ENCODE measurements at regions not wholly inside any gene's neighbourhood (a gene's known extent, or its start where the extent isn't known, plus 50 kb on each side); places are given as distances from the start of the nearest gene placed in this dataset.
A peak's percentile ranks its signal among the peaks of the same experiment; 100 is the strongest.
"Not testable (repeated sequence)": the region's sequence is repeated elsewhere in the genome, so short reads cannot be mapped to it uniquely, and the experiment has no call there.

GRCh38 chr9:78989031-78989658 lies 582.6 kb upstream of the TLE4 start:
- no peak for DNase-seq

- DNase-seq, result no peak
Observed at GRCh38 chr9:78994471-78994870, 577.3 kb upstream of the TLE4 start.

GRCh38 chr9:78994974-78995373 lies 576.8 kb upstream of the TLE4 start:
- DNase-seq, result not testable (repeated sequence)

GRCh38 chr9:78997296-78997695 lies 574.5 kb upstream of the TLE4 start:
- DNase-seq, result no peak

GRCh38 chr9:79000230-79001002 lies 571.3 kb upstream of the TLE4 start:
- DNase-seq, result no peak

- no peak for DNase-seq
Observed at GRCh38 chr9:79001012-79001411, 570.8 kb upstream of the TLE4 start.

- no peak for DNase-seq
Observed at GRCh38 chr9:79003514-79003913, 568.3 kb upstream of the TLE4 start.

- no peak for DNase-seq
Observed at GRCh38 chr9:79004032-79004431, 567.7 kb upstream of the TLE4 start.

- DNase-seq, result no peak
Observed at GRCh38 chr9:79006546-79006945, 565.2 kb upstream of the TLE4 start.

GRCh38 chr9:79007701-79008483 lies 563.9 kb upstream of the TLE4 start:
- DNase-seq, result no peak

- DNase-seq, result no peak
Observed at GRCh38 chr9:79008916-79009315, 562.8 kb upstream of the TLE4 start.

- no peak for DNase-seq
Observed at GRCh38 chr9:79011461-79011860, 560.3 kb upstream of the TLE4 start.

GRCh38 chr9:79012561-79012960 lies 559.2 kb upstream of the TLE4 start:
- DNase-seq, result peak; percentile 87

- peak; percentile 95 for DNase-seq
Observed at GRCh38 chr9:79013715-79014610, 557.8 kb upstream of the TLE4 start.

- peak; percentile 54 for DNase-seq
Observed at GRCh38 chr9:79014929-79015699, 556.7 kb upstream of the TLE4 start.

- DNase-seq, result no peak
Observed at GRCh38 chr9:79015951-79016350, 555.8 kb upstream of the TLE4 start.

GRCh38 chr9:79020276-79020675 lies 551.5 kb upstream of the TLE4 start:
- no peak for DNase-seq

- DNase-seq, result no peak
Observed at GRCh38 chr9:79021084-79021483, 550.7 kb upstream of the TLE4 start.

GRCh38 chr9:79023134-79023580 lies 548.6 kb upstream of the TLE4 start:
- DNase-seq, result peak; percentile 96

GRCh38 chr9:79026316-79026715 lies 545.4 kb upstream of the TLE4 start:
- no peak for DNase-seq

GRCh38 chr9:79028101-79028500 lies 543.7 kb upstream of the TLE4 start:
- DNase-seq, result peak; percentile 82

- no peak for DNase-seq
Observed at GRCh38 chr9:79034583-79034982, 537.2 kb upstream of the TLE4 start.

All from EL (cell line).